ENCODE measurements at regions not wholly inside any gene's neighbourhood (a gene's known extent, or its start where the extent isn't known, plus 50 kb on each side); places are given as distances from the start of the nearest gene placed in this dataset.

DNA sequence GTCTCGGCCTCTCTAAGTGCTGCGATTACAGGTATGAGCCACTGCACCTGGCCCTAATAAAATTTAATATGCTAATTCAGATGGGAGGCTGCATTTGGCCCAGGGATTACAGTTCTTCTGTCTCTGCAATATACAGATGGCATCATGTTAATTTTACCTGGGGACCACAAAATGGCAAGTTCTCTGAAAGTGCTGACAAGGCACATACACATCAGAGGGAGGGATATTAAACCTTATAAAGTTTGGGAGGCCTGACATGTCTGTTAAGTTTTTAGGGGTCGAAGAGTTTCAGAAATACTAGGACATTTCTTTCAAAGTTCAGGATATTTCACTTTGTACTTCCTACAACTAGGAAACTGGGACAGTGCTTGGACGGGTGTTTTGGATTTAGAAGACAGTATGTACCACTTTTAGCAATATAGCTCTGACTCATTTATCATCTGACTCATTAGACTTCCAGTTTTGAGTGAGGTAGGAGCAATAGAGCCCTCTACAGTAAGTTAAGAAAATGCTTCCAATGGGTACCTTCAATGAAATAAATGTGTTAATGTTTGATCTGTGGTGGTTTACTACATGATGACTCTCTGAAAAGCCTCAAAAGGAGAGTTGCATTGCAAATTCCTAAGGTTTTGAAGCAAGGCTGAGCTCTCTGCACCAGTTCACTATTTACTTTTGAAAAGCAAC lies 981.0 kb upstream of the HS3ST1 start:
- TF ChIP-seq, protein P1, sequence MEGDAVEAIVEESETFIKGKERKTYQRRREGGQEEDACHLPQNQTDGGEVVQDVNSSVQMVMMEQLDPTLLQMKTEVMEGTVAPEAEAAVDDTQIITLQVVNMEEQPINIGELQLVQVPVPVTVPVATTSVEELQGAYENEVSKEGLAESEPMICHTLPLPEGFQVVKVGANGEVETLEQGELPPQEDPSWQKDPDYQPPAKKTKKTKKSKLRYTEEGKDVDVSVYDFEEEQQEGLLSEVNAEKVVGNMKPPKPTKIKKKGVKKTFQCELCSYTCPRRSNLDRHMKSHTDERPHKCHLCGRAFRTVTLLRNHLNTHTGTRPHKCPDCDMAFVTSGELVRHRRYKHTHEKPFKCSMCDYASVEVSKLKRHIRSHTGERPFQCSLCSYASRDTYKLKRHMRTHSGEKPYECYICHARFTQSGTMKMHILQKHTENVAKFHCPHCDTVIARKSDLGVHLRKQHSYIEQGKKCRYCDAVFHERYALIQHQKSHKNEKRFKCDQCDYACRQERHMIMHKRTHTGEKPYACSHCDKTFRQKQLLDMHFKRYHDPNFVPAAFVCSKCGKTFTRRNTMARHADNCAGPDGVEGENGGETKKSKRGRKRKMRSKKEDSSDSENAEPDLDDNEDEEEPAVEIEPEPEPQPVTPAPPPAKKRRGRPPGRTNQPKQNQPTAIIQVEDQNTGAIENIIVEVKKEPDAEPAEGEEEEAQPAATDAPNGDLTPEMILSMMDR (IDR thresholded peaks at IDR 0.05): no peak
- no peak for TF ChIP-seq POLR2A (IDR thresholded peaks at IDR 0.05)

Data from tibial nerve (tissue), 3 donors.